ENCODE measurements at regions not wholly inside any gene's neighbourhood (a gene's known extent, or its start where the extent isn't known, plus 50 kb on each side); places are given as distances from the start of the nearest gene placed in this dataset.

GRCh38 chr3:111314181-111314873, 227.7 kb upstream of the CD96 start:
- DNase-seq: no peak

DNA sequence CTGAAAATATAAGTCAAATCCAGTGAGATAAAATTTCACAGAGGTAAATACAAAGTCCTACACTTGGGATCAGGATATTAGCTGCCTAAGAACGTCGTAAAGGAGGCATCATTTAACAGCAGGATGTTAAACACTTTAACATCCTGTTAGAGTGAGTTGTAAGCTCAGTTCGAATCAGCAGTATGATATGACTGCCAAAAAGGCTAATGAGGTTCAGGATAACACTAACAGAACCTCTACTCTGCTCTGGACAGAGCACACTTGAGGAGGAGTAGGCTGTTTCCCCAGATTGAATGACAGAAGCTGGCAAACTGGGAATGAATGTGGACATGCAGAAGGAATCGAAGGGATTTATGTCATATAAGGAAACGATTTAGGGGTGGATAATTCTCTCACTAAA, 227.1 kb upstream of the CD96 start:
- no peak for DNase-seq

GRCh38 chr3:111315930-111316587, 225.9 kb upstream of the CD96 start:
- DNase-seq: no peak

- DNase-seq: no peak
These were observed 223.7 kb upstream of the CD96 start for GRCh38 chr3:111318289-111318688.

DNA sequence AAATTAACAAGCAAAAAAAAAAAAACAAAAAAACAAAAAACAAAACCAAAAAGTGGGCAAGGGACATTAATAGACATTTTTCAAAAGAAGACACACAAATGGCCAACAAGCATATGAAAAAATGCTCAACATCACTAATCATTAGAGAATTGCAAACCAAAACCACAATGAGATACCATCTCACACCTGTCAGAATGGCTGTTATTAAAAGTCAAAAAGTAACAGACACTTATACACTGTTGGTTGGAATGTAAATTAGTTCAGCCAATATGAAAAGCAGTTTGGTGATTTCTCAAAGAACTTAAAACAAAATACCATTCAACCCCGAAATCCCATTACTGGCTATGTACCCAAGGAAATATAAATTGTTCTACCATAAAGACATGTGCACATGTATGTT, 222.4 kb upstream of the CD96 start:
- no peak for DNase-seq

GRCh38 chr3:111321786-111322185, 220.2 kb upstream of the CD96 start:
- DNase-seq: no peak

- no peak for DNase-seq
These were observed 219.0 kb upstream of the CD96 start for GRCh38 chr3:111323019-111323418.

DNA sequence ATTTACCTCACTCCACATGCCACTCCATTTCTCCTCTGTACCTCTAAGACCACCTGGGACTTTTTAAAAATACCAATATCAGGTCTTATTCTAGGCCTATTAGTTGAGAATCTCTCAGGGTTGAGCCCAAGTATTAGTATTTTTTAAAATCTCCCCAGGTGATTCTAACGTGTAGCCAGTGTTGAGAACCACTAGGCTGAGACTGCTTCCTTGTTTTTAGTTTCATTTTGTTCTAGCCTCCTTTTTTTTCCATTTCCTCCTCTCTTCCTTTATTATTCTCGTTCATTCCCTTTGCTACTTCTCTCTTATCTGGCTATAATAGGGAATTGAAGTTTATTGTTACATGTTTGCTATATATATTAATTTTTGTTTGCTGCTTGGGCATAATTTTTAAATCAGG, 217.8 kb upstream of the CD96 start:
- no peak for DNase-seq

DNA sequence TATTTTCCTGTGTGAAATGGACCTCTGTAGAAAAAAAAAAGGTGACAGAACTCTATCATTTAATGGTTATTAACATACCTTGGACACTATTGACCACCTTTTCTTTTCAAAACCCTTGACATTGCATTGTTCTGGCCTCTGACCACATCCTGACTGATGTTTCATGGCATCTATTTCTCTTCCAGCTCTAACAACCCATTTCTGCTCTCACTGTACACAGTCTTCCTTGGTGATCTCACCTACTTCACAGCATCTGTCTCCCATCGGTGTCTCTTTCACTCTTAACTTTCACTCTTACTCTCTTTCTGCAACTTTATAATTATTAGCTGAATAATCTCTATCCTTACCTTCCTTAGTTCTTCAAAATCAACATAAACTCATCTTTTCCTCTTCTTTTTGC, 217.4 kb upstream of the CD96 start:
- no peak for DNase-seq

DNA sequence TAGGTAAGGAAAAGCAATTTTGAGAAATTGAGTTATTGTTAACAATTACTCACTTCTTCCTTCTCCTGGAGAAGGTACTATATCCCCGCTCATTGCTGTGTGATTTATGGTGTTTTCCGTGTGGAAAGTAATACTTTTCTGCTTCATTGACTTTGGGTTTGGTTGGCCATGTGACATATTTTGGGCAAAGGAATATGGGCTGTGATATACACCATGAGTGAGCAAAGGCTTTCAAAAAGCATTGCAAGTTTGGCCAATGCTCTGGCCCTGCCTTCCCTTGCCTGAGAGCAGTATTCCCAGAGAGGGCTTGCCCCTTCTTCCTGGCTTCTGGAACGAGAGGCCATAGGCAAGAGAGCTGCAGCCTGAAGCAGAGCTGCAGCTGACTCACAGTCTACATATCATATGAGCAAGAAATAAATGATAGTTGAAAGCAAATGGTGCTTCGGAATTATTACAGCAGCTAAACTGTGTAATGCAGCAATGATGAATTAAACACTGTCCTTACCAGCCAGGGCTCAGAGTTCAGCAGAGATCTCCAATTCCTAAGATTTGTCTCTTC, 216.8 kb upstream of the CD96 start:
- no peak for DNase-seq

- DNase-seq: no peak
These were observed 215.6 kb upstream of the CD96 start for GRCh38 chr3:111326144-111326995.

GRCh38 chr3:111331306-111331705, 210.7 kb upstream of the CD96 start:
- DNase-seq: no peak

- DNase-seq: no peak
These were observed 210.1 kb upstream of the CD96 start for GRCh38 chr3:111331912-111332311.

DNA sequence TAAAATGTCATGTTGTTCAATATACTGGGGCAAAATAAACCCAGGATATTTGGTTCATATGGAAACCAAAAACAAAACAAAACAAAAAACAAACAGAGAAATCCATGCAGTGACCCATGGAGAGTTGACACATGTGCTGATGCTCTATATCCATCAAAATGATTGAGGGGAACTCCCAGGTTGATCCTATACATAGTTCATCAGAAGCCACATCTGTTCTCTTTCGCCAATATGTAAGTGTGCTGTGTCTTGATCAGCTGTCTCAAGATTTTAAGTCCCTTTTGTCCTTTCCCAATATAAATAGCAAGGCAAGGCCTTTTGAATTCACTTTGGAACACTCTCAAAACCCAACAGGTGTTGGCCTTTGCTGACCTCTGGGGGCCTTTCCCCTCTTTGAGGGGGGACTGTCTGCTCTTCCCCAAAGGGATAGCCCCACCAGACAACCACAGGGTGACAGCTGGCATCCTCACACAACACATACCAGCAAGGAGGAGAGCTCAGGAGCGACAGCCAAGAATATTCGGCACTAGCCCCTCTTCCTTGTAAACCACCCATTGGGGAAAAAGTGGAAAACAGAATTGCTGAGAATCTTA, 209.4 kb upstream of the CD96 start:
- DNase-seq: no peak

GRCh38 chr3:111333642-111334041, 208.4 kb upstream of the CD96 start:
- DNase-seq: no peak

GRCh38 chr3:111335512-111336303, 206.3 kb upstream of the CD96 start:
- DNase-seq: no peak

DNA sequence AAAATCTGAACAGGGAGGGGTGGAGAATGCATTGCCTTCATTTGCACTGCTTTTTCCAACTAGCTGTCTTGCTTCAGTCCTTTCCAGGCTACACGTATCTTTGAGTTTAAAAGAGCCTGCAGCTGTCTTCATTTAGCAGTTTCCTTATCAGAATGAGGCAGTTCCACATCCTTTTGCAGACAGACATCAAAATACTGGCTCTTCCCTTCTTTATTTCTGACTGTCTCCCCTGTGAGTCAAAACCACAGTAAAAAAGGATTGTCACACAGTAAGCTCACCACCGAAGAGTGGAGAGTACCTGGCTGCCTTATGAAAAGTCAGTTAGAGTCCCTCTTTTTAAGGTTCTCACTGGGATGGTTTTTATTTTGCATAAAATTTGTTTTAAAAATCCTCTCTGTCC, 205.5 kb upstream of the CD96 start:
- DNase-seq: no peak

DNA sequence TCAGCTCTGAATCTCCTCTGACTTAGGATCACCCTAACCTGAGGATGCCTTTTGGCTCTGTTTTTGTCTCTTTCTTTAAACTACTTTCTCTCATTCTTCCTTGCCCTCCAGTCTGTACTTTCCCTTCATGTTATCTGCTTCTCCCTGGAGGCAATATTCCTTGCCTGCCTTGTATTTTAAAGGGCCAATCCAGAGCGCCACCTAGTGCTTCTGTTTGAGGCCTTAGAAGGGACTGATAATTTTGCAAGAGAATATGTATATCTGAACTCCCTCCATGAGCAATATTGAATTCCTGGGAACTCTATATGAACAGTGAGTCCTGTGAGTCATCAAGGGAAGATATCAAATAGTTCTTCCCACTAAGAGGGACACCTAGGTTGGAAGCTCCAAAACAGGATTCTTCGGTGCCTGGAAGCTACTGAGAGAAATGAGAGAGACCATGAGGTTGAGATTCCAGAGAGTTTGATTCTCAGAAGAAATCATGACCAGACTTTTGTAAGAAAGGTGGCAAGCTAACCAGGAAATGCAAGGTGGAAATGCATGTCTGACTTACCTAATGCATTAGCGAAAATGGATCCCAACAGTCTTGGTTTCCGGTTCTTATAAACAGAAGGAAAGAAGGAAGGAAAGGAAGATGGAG, 203.8 kb upstream of the CD96 start:
- DNase-seq: peak; percentile 14

- DNase-seq: no peak
These were observed 203.0 kb upstream of the CD96 start for GRCh38 chr3:111339017-111339416.

DNA sequence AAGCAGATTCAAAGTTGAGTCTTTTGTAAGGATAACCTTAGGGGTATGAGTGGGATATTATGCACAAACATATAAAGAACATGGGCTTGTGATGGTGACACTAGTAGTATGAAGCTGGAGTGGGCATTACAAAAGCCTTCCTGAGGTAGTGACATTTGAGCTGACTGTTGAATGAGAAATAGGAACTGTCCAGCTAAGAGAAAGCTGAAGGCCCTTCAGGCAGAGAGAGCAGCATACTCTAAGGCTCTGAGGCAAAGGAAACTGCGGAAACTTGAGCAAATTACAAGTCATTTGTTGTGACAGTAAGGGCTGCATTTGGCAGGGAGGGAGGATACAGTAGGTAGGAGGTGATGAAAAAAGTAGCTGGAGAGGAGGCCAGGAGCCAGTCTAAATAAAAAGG, 190.7 kb upstream of the CD96 start:
- no peak for DNase-seq

GRCh38 chr3:111352585-111352984, 189.4 kb upstream of the CD96 start:
- DNase-seq: no peak
